GM19324 (cell line): ENCODE measurements at regions not wholly inside any gene's neighbourhood (a gene's known extent, or its start where the extent isn't known, plus 50 kb on each side); places are given as distances from the start of the nearest gene placed in this dataset.

Experiments used
- ATAC-seq: cut with Tn5 transposase; IDR thresholded peaks from one replicate; pipeline ENCODE4 v1.9.1; 2021; ENCODE audit warnings: mild to moderate bottlenecking, moderate library complexity; ENCODE audit not compliant: unreplicated experiment, low FRiP score

- ATAC-seq = no peak
These were observed 97.6 kb downstream of the TM2D1 start for GRCh38 chr1:61627365-61627764.

GRCh38 chr1:61626816-61627215, 98.1 kb downstream of the TM2D1 start:
- no peak for ATAC-seq

- ATAC-seq = no peak
These were observed 101.1 kb downstream of the TM2D1 start for GRCh38 chr1:61623852-61624251.

- ATAC-seq = no peak
These were observed 104.4 kb downstream of the TM2D1 start for GRCh38 chr1:61620536-61620935.

- no peak for ATAC-seq
These were observed 106.2 kb downstream of the TM2D1 start for GRCh38 chr1:61618755-61619154.

GRCh38 chr1:61618193-61618592, 106.7 kb downstream of the TM2D1 start:
- no peak for ATAC-seq

GRCh38 chr1:61616830-61617229, 108.1 kb downstream of the TM2D1 start:
- no peak for ATAC-seq

- ATAC-seq = no peak
These were observed 112.3 kb downstream of the TM2D1 start for GRCh38 chr1:61612602-61613001.

- no peak for ATAC-seq
These were observed 115.9 kb downstream of the TM2D1 start for GRCh38 chr1:61609040-61609439.

- no peak for ATAC-seq
These were observed 117.5 kb downstream of the TM2D1 start for GRCh38 chr1:61607448-61607847.

GRCh38 chr1:61606448-61607312, 118.3 kb downstream of the TM2D1 start:
- ATAC-seq = no peak

- ATAC-seq = no peak
These were observed 119.2 kb downstream of the TM2D1 start for GRCh38 chr1:61605607-61606321.

GRCh38 chr1:61604684-61605083, 120.3 kb downstream of the TM2D1 start:
- ATAC-seq = no peak

- ATAC-seq = no peak
These were observed 120.7 kb downstream of the TM2D1 start for GRCh38 chr1:61604261-61604660.

- no peak for ATAC-seq
These were observed 122.3 kb downstream of the TM2D1 start for GRCh38 chr1:61602663-61603062.

- no peak for ATAC-seq
These were observed 127.3 kb downstream of the TM2D1 start for GRCh38 chr1:61597601-61598000.

GRCh38 chr1:61593331-61593730, 131.6 kb downstream of the TM2D1 start:
- no peak for ATAC-seq

GRCh38 chr1:61591351-61591750, 133.6 kb downstream of the TM2D1 start:
- no peak for ATAC-seq

- peak; percentile 81 for ATAC-seq
These were observed 135.9 kb downstream of the TM2D1 start for GRCh38 chr1:61588736-61589672.

GRCh38 chr1:61585714-61586113, 139.2 kb downstream of the TM2D1 start:
- ATAC-seq = no peak

GRCh38 chr1:61583703-61584102, 141.2 kb downstream of the TM2D1 start:
- ATAC-seq = no peak
